Gastroesophageal sphincter (tissue), 4 donors: ENCODE measurements at regions not wholly inside any gene's neighbourhood (a gene's known extent, or its start where the extent isn't known, plus 50 kb on each side); places are given as distances from the start of the nearest gene placed in this dataset.
"Not testable (repeated sequence)": the region's sequence is repeated elsewhere in the genome, so short reads cannot be mapped to it uniquely, and the experiment has no call there.

Experiments
- ATAC-seq: fragments of 150-250 bp; one replicate; pipeline ENCODE4 v1.9.1; 2016; ENCODE audit warnings: mild to moderate bottlenecking, moderate library complexity
- H3K27ac ChIP-seq, 4 donors: fragments of 200-600 bp; sonication (generic) in 3 of 4; 1 replicate in 3 of 4; 2 replicates in 1 of 4; pipeline ENCODE4 v1.5.1; 2016 to 2019
- H3K27me3 ChIP-seq: fragments of 200-600 bp; sonication (generic); one replicate; pipeline ENCODE4 v1.5.1; 2019
- H3K36me3 ChIP-seq, 2 donors: fragments of 200-600 bp; sonication (generic); one replicate each; pipeline ENCODE4 v1.5.1; 2019; ENCODE audit warnings: control low read depth in 1 of 2
- H3K4me1 ChIP-seq, 3 donors: fragments of 200-600 bp; sonication (generic); 1 replicate in 2 of 3; 2 replicates in 1 of 3; pipeline ENCODE4 v1.5.1; 2016 to 2019; ENCODE audit warnings: control low read depth in 2 of 3
- H3K4me3 ChIP-seq, 2 donors: fragments of 200-600 bp; sonication (generic); one replicate each; pipeline ENCODE4 v1.5.1; 2019; ENCODE audit warnings: mild to moderate bottlenecking in 1 of 2, moderate library complexity in 1 of 2
- H3K9me3 ChIP-seq, 3 donors: fragments of 200-600 bp; sonication (generic); one replicate each; pipeline ENCODE4 v1.5.1; 2017 to 2019; ENCODE audit warnings: control low read depth in 2 of 3
- EP300 ChIP-seq: sonication (generic); formaldehyde crosslinking; IDR thresholded peaks from one replicate; pipeline ENCODE4 v1.6.1; 2017; ENCODE audit warnings: antibody characterized with exemption, mild to moderate bottlenecking
- POLR2A ChIP-seq, 2 donors: fragments of 450-650 bp; IDR thresholded peaks; one replicate each; pipeline ENCODE4 v1.6.1; 2017; ENCODE audit warnings: antibody characterized with exemption in 2 of 2, mild to moderate bottlenecking in 2 of 2, moderate library complexity in 1 of 2
- POLR2AphosphoS5 ChIP-seq: sonication (generic); formaldehyde crosslinking; IDR thresholded peaks from one replicate; pipeline ENCODE4 v1.6.1; 2017; ENCODE audit warnings: antibody characterized with exemption
- WGBS, 2 donors: methylation state at CpG; one replicate each; pipeline ENCODE4 v1.1.5; 2018; ENCODE audit warnings: low coverage in 1 of 2; 5-methylcytosine and 5-hydroxymethylcytosine counted together
- TF ChIP-seq, protein P1 (sequence below), 4 experiments: fragments of 200-600 bp in 2 of 4; fragments of 450-650 bp in 2 of 4; sonication (generic) in 1 of 4; IDR thresholded peaks; one replicate each; pipeline ENCODE4 v1.5.1; 2017 to 2019; ENCODE audit warnings: antibody characterized with exemption in 4 of 4, mild to moderate bottlenecking in 2 of 4, moderate library complexity in 2 of 4

GRCh38 chr12:112627851-112628250, 163.7 kb upstream of the RPH3A start:
- H3K9me3 ChIP-seq: no peaks in the 10 kb centered on the region
- 16 to 21% methylated on average over 6 of the region's 7 CpGs for WGBS, 2 donors
- no peak overlapping the region for H3K27ac ChIP-seq
- H3K27me3 ChIP-seq: peaks cover 29% of the 10 kb centered on the region
- TF ChIP-seq POLR2A (IDR thresholded peaks at IDR 0.05) (no peak), EP300 (no peak), POLR2AphosphoS5 (no peak)
- TF ChIP-seq, protein P1, sequence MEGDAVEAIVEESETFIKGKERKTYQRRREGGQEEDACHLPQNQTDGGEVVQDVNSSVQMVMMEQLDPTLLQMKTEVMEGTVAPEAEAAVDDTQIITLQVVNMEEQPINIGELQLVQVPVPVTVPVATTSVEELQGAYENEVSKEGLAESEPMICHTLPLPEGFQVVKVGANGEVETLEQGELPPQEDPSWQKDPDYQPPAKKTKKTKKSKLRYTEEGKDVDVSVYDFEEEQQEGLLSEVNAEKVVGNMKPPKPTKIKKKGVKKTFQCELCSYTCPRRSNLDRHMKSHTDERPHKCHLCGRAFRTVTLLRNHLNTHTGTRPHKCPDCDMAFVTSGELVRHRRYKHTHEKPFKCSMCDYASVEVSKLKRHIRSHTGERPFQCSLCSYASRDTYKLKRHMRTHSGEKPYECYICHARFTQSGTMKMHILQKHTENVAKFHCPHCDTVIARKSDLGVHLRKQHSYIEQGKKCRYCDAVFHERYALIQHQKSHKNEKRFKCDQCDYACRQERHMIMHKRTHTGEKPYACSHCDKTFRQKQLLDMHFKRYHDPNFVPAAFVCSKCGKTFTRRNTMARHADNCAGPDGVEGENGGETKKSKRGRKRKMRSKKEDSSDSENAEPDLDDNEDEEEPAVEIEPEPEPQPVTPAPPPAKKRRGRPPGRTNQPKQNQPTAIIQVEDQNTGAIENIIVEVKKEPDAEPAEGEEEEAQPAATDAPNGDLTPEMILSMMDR (IDR thresholded peaks at IDR 0.05): no peak
- no peak overlapping the region for H3K4me3 ChIP-seq
- ATAC-seq: no peak
- H3K36me3 ChIP-seq: no peaks in the 10 kb centered on the region
- H3K4me1 ChIP-seq: no peaks in the 10 kb centered on the region

DNA sequence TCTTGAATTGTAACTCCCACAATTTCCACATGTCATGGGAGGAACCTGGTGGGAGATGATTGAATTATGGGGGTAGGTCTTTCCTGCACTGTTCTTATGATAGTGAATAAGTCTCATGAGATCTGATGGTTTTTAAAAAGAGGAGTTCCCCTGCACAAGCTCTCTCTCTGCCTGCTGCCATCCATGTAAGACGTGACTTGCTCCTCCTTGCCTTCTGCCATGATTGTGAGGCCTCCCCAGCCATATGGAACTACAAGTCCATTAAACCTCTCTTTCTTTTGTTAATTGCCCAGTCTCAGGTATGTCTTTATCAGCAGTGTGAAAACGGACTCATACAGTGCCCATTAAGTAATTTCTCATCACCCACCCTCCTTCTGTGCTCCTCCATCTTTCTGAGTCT, 159.6 kb upstream of the RPH3A start:
- not testable (repeated sequence) for H3K4me1 ChIP-seq, H3K4me3 ChIP-seq, H3K27ac ChIP-seq, H3K9me3 ChIP-seq, ATAC-seq, H3K36me3 ChIP-seq
- H3K27me3 ChIP-seq: peaks cover 54% of the 10 kb centered on the region
- 42 to 60% methylated on average over 2 of the region's 2 CpGs for WGBS, 2 donors

DNA sequence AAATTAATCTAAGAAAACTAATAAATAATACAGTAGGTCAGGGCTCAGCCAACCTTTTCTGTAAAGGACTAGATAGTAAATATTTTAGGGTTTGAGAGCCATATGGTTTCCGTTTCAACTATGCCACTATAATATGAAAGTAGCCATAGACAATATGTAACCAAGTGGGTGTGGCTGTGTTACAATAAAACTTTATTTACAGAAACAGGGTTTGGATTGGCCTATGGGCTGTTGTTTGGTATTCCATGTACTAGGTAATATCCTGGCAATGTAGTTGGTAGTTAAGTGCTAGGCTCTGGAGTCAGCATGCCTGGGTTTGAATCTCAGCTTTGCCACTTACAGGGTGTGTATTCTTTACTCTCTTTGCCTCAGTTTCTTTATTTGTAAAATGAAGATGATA, 156.5 kb upstream of the RPH3A start:
- WGBS, 2 donors: 62 to 86% methylated on average over 1 of the region's 1 CpG
- peaks cover 0 to 7% (median 0%) of the 10 kb centered on the region in 3 donors for H3K9me3 ChIP-seq
- no peak overlapping the region for H3K27ac ChIP-seq
- TF ChIP-seq EP300 (no peak), POLR2AphosphoS5 (no peak), POLR2A (IDR thresholded peaks at IDR 0.05) (no peak)
- TF ChIP-seq, protein P1 (IDR thresholded peaks at IDR 0.05): no peak
- H3K4me3 ChIP-seq: no peak overlapping the region
- no peak for ATAC-seq
- no peaks in the 10 kb centered on the region for H3K36me3 ChIP-seq
- peaks cover 62% of the 10 kb centered on the region for H3K27me3 ChIP-seq
- H3K4me1 ChIP-seq: no peaks in the 10 kb centered on the region

DNA sequence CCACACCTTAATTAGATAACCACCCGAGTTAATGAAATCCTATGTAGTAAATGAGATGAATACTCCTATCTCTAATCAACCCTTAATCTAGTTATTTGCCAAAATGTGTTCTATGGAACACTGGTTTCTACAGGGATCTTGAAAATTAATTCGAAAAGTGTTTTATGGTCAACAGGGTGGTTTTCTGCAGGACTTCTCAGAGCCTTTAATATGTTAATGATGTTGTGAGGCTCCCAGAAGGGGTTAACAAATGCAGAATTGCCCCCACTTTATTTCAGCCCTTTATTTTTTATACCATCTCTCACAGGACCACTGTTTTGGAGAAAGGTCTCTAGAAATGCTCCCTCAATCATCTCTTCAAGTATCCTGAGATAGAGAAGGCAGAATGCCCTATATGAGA, 153.1 kb upstream of the RPH3A start:
- H3K27ac ChIP-seq: no peak overlapping the region
- WGBS, 2 donors: 83 to 92% methylated on average over 2 of the region's 2 CpGs
- ATAC-seq: no peak
- H3K27me3 ChIP-seq: peaks cover 36% of the 10 kb centered on the region
- H3K4me1 ChIP-seq: no peaks in the 10 kb centered on the region
- TF ChIP-seq EP300: no peak
- TF ChIP-seq, protein P1 (IDR thresholded peaks at IDR 0.05): no peak
- no peak for TF ChIP-seq POLR2A (IDR thresholded peaks at IDR 0.05)
- TF ChIP-seq POLR2AphosphoS5: no peak
- no peak overlapping the region for H3K4me3 ChIP-seq
- H3K36me3 ChIP-seq: no peaks in the 10 kb centered on the region
- H3K9me3 ChIP-seq: peaks cover 0 to 7% (median 0%) of the 10 kb centered on the region in 3 donors

GRCh38 chr12:112645586-112645985, 146.0 kb upstream of the RPH3A start:
- Histone ChIP-seq H3K4me1 (no peaks in the 10 kb centered on the region), H3K9me3 (peaks cover 0 to 15% (median 0%) of the 10 kb centered on the region in 3 donors), H3K27ac (no peak overlapping the region), H3K27me3 (peaks cover 23% of the 10 kb centered on the region), H3K36me3 (no peaks in the 10 kb centered on the region), H3K4me3 (no peak overlapping the region)
- 52 to 55% methylated on average over 3 to 7 of the region's 7 CpGs for WGBS, 2 donors
- TF ChIP-seq EP300: no peak
- no peak for TF ChIP-seq POLR2AphosphoS5
- TF ChIP-seq POLR2A (IDR thresholded peaks at IDR 0.05): no peak
- TF ChIP-seq, protein P1 (IDR thresholded peaks at IDR 0.05): no peak
- no peak for ATAC-seq
